CD4-positive, alpha-beta T cell treated with Interleukin-17A for 4 hours (primary cell): ENCODE measurements at regions not wholly inside any gene's neighbourhood (a gene's known extent, or its start where the extent isn't known, plus 50 kb on each side); places are given as distances from the start of the nearest gene placed in this dataset.
"Not testable (repeated sequence)": the region's sequence is repeated elsewhere in the genome, so short reads cannot be mapped to it uniquely, and the experiment has no call there.

Source experiments
- DNase-seq: peaks from one replicate; pipeline ENCODE4 v3.0.0-alpha.2; 2020; ENCODE audit warnings: mixed read lengths

DNA sequence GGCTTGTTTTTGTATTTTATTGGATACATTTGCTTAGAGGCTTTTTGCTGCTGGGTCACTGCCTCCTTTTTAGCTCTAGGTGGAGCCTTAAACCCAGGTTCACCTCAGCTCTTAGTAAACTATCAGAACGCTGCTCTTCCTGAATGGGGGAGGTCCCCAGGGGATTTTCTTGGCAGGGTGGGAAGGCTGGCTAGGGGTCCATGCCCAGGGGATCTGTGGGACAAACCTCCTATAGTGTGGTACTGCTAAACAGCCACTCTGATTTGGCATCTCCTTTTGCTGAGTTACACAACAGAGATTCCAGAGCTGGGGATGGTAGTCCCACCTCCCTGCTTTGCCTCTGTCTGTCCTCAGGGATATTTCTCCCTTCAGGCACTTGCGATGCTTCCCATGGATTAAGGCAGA, 204.9 kb downstream of the ZIC5 start:
- DNase-seq: no peak

DNA sequence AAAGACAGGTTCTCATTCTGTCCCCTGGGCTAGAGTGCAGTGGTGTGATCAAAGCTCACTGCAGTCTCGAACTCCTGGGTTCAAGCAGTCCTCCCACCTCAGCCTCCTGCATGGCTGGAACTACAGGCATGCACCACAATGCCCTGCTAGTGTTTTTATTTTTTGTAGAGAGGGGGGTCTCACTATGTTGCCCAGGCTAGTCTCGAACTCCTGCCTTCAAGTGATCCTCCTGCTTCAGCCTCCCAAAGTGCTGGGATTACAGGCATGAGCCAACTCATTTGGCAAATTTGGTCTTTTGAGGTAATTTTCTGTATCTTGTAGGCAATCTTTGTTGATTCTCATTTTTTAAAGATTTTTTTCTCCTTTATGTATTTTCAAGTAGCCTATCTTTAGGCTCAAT, 205.7 kb downstream of the ZIC5 start:
- DNase-seq: no peak

DNA sequence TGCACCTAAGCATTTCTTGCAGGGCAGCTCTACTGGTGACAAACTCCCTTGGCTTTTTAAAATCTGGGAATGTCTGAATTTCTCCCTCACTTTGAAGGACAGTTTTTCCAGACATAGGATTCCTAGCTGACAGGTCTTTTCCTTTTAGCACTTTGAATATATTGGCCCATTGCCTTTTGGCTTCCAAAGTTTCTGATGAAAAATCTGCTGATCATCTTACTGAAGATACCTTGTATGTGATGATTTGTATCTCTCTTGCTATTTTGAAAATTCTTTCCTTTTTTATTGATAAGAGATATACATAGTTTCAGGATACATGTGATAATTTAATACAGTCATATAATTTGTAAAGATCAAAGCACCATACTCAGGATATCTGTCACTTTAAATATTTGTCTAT, 211.1 kb downstream of the ZIC5 start:
- DNase-seq: no peak

DNA sequence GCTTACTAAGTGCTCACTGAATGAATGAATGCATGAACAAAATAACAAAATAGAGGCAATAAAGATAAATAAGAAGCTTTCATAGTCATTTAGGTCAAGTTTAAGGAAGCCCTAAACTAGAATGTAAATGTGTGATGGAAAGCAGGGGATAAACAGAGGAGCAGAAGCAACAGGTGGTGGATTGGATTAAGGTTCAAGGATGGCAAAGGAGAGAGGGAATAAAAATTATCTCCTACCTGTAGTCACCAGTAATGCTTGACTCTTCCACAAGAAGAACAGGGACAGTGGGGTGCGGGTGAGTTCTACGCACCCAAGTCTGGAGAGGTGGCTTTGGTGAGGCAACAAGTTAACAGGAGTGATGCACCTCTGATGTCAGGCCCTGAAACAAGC, 212.4 kb downstream of the ZIC5 start:
- DNase-seq: no peak

DNA sequence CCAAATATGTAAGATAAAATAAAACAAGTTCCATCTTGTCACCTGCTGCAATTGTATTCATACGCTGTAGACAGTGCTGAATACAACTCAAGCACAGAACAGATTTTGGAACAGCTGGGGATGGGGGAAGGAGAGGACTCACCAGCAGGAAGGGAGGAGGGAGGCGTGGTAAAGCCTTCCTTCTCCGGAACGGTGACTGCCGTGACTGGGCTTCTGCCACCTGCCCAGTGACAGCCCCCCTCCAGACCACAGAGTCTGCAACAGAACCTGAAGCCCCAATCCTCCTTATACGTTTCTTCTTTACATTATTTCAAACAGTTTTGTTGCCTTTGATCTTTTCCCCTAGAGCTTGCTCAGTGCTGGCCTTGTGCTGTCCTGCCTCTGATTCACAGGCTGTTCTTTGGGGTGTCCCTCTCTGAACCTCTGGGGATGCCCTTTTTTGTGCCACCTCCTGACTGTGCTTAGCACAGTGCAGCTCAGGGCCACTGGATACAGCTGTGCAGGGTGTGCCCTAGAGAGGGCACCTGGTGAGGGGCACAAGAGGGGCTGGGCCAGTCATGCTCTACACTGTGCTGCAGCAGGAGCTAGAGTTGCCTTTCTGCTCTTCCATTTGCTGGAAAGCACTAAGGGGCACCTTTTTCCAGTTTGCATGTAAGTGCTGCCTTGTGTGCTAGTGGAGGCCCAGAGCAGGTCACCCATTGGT, 213.0 kb downstream of the ZIC5 start:
- no peak for DNase-seq

DNA sequence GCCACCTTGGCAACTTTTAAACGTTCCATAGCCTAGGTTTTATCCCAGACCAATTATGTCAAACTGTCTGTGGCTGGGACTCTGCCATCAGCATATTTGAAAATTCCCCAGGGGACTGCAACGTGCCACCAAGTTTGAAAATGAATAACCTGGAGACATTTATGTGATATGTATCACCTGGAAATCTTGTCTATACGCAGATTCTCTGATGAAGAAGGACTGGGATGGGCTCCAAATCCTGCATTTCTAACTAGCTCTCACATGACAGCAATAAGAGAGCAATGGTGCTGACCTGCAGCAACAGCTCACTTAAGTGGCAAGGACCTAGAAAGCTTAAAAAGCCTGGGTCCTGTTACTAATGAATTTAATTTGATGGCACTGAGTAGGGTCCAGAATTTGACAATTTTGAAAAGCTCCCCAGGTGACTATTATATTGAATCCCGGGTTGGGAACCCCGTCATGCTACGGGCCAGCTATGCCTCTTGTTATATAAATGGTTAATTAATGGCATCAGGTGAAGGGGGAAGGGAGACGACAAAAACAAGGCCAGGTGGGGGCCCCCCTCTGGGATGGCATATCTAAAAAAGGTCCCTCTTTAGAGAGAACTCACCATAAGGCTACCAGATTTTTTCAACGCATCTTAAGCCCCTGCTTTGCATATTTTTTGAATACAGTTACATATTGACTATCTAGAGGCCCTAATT, 213.7 kb downstream of the ZIC5 start:
- no peak for DNase-seq

DNA sequence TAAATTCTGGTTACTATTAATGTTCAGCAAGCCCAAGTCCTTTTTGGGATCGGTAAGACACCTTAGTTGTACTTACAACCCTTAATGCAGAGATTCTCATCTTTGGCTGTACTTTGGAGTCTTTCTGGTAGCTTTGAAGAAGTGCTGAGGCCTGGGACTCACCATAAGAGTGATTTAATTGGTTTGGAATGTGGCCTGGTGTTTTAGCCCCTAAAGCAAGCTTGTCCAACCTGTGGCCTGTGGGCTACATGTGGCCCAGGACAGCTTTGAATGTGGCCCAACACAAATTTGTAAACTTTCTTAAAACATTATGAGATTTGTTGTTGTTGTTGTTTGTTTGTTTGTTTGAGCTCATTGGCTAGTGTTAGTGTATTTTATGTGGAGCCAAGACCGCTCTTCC, 215.3 kb downstream of the ZIC5 start:
- no peak for DNase-seq

DNA sequence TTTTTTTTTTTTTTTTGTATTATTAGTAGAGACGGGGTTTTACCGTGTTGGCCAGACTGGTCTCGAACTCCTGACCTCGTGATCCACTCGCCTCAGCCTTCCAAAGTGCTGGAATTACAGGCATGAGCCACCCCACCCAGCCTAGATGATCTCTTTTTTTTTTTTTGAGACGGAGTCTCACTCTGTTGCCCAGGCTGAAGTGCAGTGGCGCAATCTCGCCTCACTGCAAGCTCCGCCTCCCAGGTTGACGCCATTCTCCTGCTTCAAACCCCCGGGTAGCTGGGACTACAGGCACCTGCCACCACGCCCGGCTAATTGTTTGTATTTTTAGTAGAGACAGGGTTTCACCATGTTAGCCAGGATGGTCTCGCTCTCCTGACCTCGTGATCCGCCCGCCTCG, 216.8 kb downstream of the ZIC5 start:
- DNase-seq: not testable (repeated sequence)

DNA sequence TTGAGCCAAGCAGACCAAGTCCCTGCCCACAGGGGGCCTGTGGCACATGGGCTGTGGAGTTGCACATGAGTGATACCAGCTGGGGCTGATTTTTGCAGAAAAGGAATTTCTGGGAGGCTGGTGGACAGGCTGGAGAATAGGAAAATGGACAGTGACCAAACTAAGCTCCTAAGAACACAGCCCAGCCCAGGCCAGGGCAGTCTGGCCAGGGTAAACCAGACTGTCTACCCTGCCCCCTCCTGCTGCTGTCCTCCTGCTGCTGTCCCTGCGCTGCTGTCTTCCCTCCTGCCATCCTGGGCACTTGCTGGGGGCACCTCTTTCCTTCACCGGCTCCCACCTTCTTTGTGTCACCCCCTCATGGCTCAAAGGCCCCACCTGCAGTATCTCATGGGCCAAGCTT, 219.2 kb downstream of the ZIC5 start:
- DNase-seq: no peak

DNA sequence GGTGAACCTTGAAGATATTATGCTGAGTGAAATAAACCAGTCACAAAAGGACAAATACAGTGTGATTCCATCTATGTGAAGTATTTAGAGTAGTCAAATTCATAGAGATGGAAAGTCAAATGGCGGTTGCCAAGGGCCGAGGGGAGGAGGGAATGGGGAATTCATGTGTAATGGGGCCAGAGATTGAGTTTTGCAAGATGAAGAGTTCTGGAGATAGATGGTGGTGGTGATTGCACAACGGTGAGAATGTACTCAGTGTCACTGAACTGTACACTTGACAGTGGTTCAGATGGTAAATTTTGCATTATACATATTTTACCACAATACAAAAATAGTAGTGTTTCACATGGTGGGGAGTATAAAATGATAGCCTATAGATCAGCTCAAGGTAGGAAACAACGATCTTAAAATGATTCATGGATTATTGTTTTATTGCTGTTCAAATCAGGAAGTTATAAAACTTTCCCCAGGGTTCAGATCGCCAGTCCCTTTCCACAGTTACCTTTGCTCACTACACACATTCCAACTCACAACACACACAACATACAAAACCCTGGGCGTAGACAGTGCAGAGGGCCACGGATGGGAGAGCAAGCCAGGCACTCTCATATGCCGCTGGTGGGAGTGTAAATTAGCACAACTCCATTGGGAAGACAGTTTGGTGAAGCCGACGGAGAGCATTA, 219.9 kb downstream of the ZIC5 start:
- no peak for DNase-seq

DNA sequence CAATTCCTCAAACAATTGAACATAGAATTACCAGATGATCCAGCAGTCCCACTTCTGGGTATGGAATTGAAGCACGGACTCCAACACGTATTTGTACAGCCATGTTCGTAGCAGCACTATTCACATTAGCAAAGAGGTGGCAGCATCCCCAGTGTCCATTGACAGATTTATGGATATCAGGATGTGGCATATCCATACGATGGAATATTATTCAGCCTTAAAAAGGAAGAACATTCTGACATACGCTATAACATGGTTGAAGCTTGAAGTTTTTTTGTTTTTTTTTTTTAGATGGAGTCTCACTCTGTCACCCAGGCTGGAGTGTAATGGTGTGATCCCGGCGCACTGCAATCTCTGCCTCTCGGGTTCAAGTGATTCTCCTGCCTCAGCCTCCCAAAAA, 220.6 kb downstream of the ZIC5 start:
- no peak for DNase-seq

DNA sequence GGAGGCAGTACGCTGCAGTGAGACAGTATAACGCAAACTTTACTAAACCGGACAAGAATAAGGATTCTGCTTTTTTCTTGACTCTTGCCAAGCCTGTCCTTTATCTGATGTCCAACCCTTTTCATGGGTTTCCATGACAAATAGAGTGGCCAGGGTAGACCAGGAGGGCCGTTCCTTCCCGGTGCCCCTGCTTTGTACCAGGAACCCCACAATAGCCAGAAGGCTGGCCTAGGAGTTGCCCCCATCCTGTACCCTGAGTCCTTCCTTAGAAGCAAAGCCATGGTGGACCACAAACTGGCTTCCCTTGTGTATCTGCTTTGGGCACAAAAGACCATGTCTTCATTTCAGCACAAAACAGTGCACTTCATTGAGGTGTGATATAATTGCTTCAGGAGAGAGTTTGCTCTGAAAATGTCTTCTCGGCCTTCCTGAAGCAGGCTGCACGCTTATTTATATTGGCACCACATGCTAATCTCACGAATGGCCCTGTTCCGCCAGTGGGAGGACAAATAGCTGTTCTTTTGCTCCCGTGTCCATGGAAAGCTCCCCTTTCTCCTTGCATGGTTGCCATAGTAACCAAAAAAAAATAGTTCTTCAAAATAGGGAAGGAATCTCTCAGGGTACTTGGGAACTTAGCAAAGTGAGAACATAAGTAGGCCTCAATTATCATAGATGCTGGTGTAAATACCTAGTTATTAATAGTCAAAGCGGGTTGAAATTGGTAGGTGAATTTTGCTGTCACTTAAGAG, 222.1 kb downstream of the ZIC5 start:
- no peak for DNase-seq

DNA sequence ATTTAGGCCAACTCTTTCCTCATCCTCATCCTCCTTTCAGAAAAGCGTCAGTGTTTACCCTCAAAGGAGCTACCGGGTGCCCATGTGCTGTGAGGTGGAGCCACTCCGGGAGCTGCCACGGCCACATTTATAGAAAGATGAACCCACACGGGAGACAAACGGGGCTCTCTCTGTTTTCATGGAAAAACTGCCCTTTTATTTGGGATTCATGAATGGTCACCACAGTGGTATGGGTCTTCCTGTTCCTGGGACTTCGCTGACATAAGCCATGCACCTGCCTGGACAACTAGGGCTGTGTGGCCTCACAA, 224.2 kb downstream of the ZIC5 start:
- no peak for DNase-seq

DNA sequence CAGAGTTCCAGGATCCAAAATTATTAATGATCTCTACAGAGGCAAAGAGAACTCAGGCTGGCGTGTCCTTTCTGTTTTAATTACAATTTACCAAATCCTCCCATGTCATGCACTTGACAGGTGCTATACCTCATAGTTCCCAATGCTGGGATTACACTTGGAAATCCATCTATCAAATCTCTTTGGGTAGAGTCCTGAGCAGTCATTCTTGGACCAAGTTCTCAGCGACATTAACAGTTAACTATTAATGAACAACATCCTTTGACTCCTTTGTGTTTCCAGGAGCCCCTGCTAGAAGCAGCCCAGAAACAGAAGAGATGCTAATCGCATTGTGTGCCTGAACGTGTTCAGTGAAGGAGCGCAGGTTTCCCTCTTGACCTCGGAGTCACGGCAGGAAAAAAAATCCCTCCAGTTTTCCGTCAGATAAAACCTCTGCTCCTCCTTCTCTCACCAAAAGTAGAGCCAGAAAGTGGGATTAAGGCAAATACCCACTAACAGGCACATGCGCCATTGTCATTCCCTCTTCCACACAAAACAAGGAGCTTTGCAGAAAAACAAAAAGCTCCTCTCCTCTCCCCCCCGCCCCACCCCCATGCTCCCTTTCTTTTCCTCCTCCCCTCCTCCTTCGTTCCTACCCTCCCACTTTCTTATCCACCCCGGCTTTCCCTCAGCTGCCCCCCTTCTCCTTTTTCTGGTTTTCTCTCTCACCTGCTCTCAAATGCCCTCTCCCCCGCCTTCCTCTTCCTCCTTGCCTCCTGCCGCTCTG, 224.7 kb downstream of the ZIC5 start:
- DNase-seq: no peak

DNA sequence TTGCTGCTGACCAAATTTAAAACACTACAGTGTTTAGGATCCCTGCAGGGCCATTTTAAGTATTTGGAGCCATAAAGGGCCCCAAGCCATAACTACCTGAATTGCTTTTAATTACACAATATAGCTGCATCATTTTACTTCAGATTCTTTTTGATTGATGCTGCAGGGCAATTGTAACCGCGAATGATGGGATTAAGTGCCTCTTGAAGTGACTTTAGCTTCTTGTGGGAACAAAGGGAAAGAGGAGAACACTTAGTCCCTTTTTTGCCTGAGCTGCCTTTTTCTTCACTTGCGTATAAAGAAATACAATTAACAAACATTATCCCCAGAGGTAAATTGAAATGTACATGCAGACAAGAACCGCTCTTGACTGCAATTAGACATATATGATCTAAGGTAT, 228.5 kb downstream of the ZIC5 start:
- DNase-seq: no peak

DNA sequence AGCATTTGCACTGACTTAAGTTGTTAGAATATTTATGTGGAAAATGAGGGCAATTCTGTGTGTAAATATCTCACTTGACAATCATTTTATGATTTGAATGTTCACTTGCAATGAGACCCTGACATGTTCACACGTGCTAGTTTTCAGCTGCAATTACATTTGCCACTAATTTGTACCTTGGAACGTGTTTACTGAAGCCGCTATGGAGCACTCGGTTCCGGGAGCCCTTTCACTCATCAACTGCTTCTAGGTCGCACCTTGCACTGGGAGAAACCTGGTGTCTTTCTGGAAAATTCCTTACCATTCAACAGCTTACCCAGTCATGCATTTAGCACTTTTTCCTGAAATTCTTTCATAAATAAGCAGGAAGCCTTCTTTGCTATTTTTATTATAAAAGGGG, 229.6 kb downstream of the ZIC5 start:
- no peak for DNase-seq

DNA sequence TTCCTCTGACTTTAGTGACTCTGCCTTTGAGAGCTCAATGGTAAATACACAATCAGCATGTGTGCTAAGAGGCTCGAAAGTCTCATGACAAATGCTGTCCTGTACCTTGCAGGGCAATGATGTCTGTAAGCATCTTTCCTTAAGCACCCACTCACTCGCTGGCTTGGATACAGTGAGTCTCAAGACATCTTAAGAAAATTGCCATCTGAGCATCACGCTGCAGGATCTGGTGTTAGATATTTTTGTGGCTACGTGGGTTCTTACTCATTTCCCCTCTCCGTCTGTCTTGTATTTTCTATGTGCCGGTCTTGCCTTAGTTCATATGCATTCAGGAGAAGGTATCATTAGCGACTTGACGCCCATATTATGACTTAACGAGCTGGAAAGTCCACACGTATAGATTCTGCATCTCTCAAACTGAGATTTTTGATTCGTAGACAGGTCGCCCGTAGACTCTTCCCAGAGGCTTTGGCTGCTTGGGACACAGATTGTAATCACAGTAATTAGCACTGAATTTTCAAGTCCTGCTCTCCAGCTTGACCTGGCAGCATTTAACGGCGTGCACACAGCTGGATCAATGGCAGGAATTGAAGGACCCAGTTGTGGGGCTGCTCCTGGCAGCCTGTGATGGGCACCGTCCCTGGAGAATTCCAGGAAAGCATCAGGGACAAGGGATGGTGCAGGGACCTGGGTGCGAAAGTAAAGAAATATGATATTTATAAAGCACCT, 231.2 kb downstream of the ZIC5 start:
- no peak for DNase-seq

DNA sequence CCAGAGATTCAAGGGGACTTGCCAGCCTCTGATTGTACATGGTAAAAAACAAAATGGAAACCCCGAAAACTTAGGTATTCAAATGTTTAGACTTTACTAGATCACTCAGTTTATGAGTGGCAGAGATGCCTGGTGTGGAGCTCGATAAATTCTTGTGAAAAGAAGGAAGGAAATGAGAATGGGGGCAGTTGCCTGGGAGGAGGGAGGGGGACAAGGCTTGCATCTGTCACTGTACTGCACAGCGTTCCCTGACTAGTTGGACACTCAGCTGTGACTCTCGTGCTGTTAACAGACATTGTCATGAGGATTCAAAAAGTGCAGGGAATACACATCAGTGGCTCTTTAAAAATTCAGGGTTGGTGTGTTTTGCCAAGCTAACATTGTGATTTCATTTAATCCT, 232.9 kb downstream of the ZIC5 start:
- no peak for DNase-seq

DNA sequence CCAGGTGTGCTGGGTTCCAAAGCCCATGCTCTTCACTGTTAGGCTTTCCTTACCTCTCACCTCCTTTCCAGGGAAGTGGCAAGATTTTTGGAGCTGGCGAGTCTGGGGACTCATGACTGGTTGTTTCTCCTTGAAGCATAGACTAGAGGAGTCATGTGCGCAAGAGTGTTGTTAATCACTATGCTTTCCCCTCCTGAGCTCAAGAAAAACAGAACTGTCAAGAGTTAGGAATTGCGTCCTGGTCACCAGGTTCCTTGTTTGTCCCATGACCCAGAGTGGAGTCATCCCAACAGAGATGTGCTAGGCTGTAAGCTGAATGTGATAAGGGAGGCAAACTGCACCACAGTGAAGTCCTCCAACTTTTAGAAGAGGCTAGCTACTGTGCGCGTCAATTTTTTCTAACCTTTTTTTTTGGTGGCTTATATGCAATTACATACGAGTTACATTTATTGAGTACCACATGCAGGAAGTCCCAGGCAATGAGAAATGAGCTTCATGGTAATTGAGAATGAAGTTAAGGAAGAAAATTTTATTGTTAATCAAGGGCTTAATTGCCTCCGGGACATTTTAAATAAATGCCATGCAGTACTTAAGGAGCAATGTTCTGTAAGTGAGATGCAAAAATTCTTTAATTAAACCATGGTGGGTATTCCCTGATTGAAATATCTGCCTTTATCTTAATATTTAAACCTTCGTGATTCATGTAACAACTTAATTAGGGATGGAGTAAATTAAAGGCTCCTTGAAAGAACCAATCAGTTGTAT, 233.9 kb downstream of the ZIC5 start:
- no peak for DNase-seq

DNA sequence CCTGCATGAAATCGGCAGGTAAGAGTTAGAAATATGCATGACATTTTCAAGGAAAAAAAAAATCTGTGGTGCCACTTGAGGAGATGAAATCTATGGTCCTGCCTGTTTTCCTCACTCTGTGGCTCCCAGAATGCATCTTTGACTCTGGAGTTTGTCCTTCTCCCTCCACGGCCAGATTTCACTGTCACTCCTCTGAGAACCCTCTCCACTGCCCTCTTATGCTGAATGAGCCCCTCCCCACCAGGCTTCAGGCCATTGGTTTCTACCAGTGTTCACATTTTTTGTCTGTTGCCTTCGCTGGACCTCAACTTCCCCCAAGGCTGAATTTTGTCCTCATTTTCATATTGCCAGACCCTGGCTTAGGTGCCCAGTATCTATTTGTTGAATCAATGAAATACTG, 235.0 kb downstream of the ZIC5 start:
- no peak for DNase-seq

DNA sequence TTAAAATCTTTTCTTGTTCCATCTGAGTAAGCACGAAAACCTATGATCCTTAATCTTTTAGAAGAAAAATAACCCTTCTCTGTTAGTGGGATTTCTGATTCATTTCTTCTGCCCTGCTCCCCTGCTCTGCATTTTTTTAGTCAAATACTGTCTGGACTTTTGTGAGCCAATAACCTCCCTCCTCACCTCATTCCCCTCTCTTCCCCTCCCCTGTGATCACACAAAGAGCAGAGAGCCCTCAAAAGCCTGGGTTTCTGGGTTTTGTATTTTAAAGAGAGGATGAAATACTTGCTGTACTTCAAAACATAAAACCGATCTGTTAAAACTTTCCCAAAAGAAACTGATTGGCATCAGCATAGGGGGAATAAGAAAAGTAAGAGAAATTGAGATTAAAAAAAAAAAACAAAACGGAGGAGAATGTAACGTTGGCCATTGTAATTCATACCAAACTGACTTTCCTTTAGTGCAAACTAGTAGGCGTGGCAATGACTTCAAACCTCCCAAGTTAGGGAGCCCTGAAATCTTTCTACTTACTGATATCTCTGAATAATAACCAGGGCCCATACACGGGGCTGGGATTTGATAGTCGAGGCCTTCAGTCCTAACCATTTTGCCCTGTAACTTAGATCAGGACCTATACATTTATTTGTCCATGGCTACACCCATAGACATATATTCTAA, 232.9 kb downstream of the TM9SF2 start:
- no peak for DNase-seq
